ENCODE measurements at regions not wholly inside any gene's neighbourhood (a gene's known extent, or its start where the extent isn't known, plus 50 kb on each side); places are given as distances from the start of the nearest gene placed in this dataset.

DNA sequence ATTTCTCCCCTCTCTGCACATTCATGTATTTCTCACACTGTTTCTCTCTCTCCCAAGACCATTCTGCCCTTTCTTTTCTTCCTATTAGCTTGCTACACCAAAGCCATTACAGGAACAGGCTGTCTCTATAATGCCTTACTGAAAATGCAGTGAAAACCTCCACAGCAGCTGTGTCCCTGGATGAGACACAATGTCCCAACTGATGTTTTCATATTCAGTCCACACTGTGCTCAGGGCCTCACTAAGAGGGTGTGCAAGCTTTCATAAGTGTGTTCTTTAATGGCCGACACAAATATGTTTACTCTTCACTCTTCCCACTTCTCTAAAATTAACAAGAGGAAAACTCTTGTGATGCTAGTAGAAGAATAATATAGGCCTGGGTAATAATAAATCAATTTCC, 163.4 kb downstream of the KCTD12 start:
- Histone ChIP-seq H3K9me3 (no peaks in the 10 kb centered on the region), H3K4me1 (no peaks in the 10 kb centered on the region), H3K27me3 (no peaks in the 10 kb centered on the region), H3K36me3 (replicated peaks in 1 of 2; ENCODE audit: insufficient read depth in 1 of 2, low read depth in 2 of 2) (no peaks in the 10 kb centered on the region), H3K27ac (no peak overlapping the region), H3K4me3 (no peak overlapping the region)
- WGBS, 2 donors, result 68 to 70% methylated on average over 1 of the region's 1 CpG
- no peak for DNase-seq
- intact Hi-C loops (cut with DNase I), result no loop called here
- no peak for ATAC-seq
- TF ChIP-seq POLR2A (IDR thresholded peaks at IDR 0.05), result no peak
- TF ChIP-seq, protein P1, sequence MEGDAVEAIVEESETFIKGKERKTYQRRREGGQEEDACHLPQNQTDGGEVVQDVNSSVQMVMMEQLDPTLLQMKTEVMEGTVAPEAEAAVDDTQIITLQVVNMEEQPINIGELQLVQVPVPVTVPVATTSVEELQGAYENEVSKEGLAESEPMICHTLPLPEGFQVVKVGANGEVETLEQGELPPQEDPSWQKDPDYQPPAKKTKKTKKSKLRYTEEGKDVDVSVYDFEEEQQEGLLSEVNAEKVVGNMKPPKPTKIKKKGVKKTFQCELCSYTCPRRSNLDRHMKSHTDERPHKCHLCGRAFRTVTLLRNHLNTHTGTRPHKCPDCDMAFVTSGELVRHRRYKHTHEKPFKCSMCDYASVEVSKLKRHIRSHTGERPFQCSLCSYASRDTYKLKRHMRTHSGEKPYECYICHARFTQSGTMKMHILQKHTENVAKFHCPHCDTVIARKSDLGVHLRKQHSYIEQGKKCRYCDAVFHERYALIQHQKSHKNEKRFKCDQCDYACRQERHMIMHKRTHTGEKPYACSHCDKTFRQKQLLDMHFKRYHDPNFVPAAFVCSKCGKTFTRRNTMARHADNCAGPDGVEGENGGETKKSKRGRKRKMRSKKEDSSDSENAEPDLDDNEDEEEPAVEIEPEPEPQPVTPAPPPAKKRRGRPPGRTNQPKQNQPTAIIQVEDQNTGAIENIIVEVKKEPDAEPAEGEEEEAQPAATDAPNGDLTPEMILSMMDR (IDR thresholded peaks at IDR 0.05), result no peak

DNA sequence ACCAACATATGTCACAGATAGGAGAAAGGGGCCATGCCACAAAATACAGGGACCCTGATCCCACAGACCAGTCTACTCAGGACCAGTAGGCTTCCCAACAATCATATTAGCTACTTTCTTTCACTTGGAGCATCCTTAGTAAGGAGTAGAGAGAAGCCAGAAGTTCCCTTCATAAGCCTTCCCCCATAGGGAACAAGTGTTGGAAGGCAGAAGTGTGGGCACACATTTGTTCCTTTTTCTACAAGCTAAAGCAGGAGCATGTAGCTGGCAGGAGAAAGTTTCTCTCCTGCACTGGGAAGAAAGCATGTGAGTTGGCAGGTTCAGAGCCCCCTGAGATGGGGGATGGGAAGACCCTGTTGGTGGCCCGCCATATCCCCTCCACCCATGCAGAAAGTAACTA, 165.4 kb downstream of the KCTD12 start:
- WGBS, 2 donors, result 70 to 92% methylated on average over 1 of the region's 1 CpG

DNA sequence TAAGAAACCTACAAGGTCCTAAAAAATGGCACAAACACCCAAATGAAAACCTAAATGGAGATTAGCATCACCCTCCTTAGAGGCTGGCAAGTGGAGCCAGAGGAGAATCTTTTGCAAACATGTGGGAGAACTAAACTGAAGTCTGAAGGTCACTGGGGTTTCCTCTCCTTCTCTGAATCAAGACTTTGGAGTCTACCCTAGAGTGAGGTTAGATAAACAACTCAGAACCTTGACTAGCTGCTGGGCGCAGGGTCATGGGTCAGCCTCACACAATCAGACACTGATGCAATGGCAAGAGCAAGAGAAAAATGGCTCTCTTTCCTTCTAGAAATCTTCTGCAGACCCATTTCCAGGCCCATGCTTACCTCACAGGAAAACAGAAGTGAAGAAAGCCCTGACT, 165.8 kb downstream of the KCTD12 start:
- no peaks in the 10 kb centered on the region for H3K4me1 ChIP-seq
- intact Hi-C loops (cut with DNase I), result no loop called here
- no peak for TF ChIP-seq POLR2A (IDR thresholded peaks at IDR 0.05)
- TF ChIP-seq, protein P1 (IDR thresholded peaks at IDR 0.05), result no peak
- no peaks in the 10 kb centered on the region for H3K36me3 ChIP-seq (replicated peaks in 1 of 2; ENCODE audit: insufficient read depth in 1 of 2, low read depth in 2 of 2)
- no peaks in the 10 kb centered on the region for H3K27me3 ChIP-seq
- 63 to 84% methylated on average over 1 of the region's 1 CpG for WGBS, 2 donors
- no peaks in the 10 kb centered on the region for H3K9me3 ChIP-seq
- ATAC-seq (no peak), DNase-seq (no peak)
- H3K27ac ChIP-seq, result no peak overlapping the region
- H3K4me3 ChIP-seq, result no peak overlapping the region

More for the DNA sequence above, 165.4 kb downstream of the KCTD12 start:
- H3K9me3 ChIP-seq, result no peaks in the 10 kb centered on the region
- no peaks in the 10 kb centered on the region for H3K27me3 ChIP-seq
- no peak overlapping the region for H3K27ac ChIP-seq
- no peaks in the 10 kb centered on the region for H3K4me1 ChIP-seq
- no peak for DNase-seq
- no peak for ATAC-seq
- intact Hi-C loops (cut with DNase I), result no loop called here
- TF ChIP-seq, protein P1 (IDR thresholded peaks at IDR 0.05), result no peak
- no peaks in the 10 kb centered on the region for H3K36me3 ChIP-seq (replicated peaks in 1 of 2; ENCODE audit: insufficient read depth in 1 of 2, low read depth in 2 of 2)
- no peak overlapping the region for H3K4me3 ChIP-seq

DNA sequence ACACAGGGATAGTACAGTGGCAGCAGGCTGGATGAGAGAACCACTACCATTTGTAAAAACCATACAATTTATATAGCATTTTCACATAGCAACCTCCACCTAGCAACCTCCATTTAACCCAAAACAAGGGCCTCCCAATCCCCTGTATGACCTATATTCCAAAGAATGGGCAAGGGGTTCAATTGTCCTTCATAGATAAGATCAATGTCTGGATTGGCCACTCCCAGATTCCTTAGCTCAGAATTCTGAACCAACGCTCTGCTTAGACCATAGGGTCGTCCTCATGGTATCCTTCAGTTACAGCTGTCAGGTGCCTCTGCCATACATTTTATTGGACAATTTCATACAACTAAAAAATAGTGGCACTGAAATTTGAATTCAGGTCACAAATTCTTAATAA, 166.2 kb downstream of the KCTD12 start:
- Histone ChIP-seq H3K4me3 (no peak overlapping the region), H3K9me3 (no peaks in the 10 kb centered on the region), H3K36me3 (replicated peaks in 1 of 2; ENCODE audit: insufficient read depth in 1 of 2, low read depth in 2 of 2) (no peaks in the 10 kb centered on the region), H3K27me3 (no peaks in the 10 kb centered on the region), H3K27ac (no peak overlapping the region), H3K4me1 (no peaks in the 10 kb centered on the region)
- 84 to 85% methylated on average over 2 of the region's 2 CpGs for WGBS, 2 donors
- ATAC-seq, result no peak
- intact Hi-C loops (cut with DNase I), result no loop called here
- TF ChIP-seq, protein P1 (IDR thresholded peaks at IDR 0.05), result no peak
- no peak for TF ChIP-seq POLR2A (IDR thresholded peaks at IDR 0.05)
- DNase-seq, result no peak

DNA sequence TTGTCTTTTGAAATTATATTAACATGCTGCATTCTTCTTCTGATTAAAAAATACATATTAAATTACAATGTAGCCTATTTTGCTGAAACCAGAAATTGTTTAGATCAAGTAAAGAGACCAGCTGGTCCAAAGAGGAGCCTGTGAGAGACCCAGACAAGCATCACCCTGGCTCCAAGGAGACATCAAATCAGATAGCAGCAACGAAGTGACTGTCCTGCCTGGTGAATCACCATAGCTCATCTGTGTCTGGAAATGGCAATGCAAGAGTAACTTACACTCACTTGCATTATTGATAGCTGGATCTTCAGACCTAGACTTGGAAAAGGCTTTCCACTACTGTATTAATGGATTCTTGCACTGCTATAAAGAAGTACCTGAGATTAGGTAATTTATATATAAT, 169.1 kb downstream of the KCTD12 start:
- intact Hi-C loops (cut with DNase I), result no loop called here
- no peak for DNase-seq
- WGBS, 2 donors, result 27 to 52% methylated on average over 1 of the region's 1 CpG
- no peaks in the 10 kb centered on the region for H3K4me1 ChIP-seq
- H3K27ac ChIP-seq, result no peak overlapping the region
- H3K36me3 ChIP-seq (replicated peaks in 1 of 2; ENCODE audit: insufficient read depth in 1 of 2, low read depth in 2 of 2), result no peaks in the 10 kb centered on the region
- no peaks in the 10 kb centered on the region for H3K27me3 ChIP-seq
- TF ChIP-seq, protein P1 (IDR thresholded peaks at IDR 0.05), result no peak
- TF ChIP-seq POLR2A (IDR thresholded peaks at IDR 0.05), result no peak
- no peak for ATAC-seq
- H3K4me3 ChIP-seq, result no peak overlapping the region
- H3K9me3 ChIP-seq, result no peaks in the 10 kb centered on the region

All from body of pancreas (tissue), 4 donors.